Activated CD4-positive, CD25-positive, alpha-beta regulatory T cell treated with anti-CD3 and anti-CD28 coated beads, Interleukin-2, amount 50 U/mL, for 16 hours (primary cell): ENCODE measurements at regions not wholly inside any gene's neighbourhood (a gene's known extent, or its start where the extent isn't known, plus 50 kb on each side); places are given as distances from the start of the nearest gene placed in this dataset.
"Not testable (repeated sequence)": the region's sequence is repeated elsewhere in the genome, so short reads cannot be mapped to it uniquely, and the experiment has no call there.

ENCODE experiments used
- DNase-seq: peaks from one replicate; pipeline ENCODE4 v3.0.0-alpha.2; 2020; ENCODE audit warnings: low read depth, low spot score

DNA sequence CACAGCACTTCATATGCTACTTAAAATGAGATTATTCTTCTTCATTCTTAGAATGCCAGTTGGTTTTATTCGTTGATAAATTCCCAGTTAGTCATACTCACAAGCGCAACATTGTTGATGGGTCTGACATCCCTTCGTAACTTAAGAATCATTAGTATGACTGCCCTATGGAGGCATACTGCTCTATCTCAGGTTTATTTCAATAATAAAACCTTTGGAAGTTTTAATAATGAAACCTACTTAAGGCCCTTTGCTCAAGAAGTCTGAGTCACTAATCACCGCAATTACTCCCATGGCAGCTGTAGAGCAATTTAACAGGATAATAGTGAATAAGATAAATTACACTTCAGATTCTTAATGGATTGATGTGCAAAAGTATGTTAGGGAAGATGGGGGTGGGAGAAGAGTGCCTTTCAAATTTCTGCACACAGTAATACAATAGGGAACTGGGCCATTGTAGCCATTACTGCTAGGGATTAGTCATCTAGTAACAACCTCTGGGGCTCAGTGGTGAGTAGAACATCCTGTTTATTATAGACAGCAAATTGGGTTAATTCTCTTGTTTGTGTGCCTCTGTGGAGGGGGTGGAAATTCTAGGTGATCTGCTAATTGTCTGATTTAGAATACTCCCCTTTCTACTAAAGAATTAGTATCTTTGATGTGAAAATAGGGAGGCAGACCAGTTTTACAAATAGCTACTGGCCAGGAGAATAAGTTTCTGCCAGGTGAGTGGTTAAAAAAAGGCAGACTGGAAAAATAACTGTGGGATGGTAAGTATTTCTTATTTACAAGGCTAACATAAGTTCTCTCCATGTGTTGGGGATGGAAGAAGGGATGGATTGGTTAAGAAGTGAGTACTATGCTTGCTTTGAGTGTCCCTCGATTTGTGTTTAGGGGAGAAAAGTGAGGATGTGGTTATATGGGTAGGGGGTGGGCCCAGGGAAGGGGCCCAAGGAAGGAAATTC, 74.5 kb upstream of the VKORC1L1 start:
- DNase-seq = no peak

DNA sequence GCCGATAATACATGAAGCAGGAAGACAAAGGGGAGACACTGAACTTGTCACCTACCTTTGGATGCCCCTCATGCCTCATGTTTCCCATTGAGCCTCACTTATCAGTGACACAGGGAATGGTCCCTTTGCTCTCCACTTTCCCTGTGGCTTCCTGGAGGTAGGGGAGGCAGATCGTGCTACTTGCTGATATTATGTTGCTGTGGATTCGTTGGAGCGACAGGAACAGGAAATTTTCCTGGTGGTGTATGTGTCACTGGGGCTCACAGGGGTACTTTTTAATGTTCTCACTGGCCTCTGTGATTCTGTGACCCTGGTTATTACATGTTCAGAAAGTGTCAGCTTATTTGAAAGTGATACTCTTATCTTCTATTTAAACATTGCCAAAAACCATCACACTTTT, 72.7 kb upstream of the VKORC1L1 start:
- DNase-seq = not testable (repeated sequence)

DNA sequence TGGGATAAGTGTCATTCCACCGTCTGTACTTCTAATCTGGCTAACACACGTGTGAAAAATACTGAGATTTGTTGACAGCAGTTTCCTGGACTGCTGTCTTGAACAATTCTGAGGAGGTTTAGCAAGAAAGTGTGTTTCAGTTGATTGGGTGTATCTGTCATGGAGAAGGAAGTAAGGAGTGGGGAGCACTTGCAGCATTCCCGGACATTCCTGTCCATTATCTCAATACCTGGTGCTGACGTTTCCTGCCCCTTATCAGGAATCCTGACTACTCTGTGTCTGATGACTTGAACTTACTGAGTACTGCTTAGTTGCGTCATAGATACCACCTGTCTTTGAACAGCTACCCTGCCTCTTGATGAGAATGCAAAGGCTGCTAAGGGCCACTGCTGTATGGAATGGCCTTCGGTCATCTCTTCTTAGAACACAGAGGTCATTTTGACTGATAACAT, 72.0 kb upstream of the VKORC1L1 start:
- no peak for DNase-seq

DNA sequence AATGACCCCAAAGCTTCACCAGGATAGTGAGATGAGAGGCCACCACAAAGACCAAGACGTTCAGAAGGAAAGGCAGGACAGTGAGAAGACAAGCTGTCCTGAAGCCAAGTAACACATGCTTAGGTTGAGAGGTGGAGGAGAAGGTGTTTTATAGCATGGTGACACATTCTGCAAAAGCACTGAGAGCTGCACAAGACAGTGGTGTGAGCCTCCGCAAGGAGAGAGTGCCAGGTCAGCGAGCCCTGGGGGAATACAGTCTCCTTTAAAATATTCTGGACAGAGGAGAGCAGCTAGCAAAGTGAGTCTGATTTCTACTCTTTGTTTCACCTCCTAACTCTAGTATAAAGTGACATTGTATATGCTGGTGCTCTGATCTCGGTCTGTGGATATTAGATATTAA, 68.0 kb upstream of the VKORC1L1 start:
- no peak for DNase-seq

DNA sequence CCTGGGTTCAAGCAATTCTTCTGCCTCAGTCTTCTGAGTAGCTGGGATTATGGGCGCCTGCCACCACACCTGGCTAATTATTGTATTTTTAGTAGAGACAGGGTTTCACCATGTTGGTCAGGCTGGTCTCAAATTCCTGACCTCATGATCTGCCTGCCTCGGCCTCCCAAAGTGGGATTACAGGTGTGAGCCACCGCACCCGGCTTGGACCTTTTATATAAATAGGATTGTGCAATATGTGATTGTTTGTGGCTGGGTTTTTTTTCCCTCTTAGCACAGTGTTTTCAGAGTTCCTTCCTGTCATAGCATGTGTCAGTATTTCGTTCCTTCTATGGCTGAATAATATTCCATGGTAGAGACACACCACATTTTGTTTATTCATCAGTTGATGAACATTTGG, 65.8 kb upstream of the VKORC1L1 start:
- DNase-seq = not testable (repeated sequence)

DNA sequence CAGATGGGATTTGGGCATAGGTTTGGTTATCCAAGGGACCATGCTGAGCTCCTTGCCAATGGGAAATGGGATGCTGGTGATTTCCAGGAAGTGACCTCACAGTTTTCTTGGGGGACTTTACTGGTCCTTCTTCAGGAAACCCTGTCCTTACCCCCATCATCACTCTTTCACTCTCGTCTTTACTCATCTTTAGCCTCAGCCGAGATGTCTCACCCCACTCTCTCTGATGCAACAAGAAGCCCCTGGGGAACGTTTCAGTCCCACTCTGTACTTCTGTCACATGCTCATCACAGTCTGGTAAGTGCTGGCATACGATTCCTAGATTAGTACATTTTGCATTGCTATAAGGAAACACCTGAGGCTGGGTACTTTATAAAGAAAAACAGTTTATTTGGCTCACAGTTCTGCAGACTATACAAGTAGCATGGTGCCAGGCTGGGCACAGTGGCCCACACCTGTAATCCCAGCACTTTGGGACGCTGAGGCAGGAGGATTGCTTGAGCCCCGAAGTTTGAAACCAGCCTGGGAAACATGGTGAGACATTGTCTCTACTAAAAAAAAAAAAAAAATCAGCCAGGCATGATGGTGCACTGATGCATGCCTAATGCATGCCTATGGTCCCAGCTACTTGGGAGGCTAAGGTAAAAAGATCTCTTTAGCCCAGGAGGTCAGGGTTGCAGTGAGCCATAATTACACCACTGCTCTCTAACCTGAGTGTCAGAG, 63.5 kb upstream of the VKORC1L1 start:
- no peak for DNase-seq

DNA sequence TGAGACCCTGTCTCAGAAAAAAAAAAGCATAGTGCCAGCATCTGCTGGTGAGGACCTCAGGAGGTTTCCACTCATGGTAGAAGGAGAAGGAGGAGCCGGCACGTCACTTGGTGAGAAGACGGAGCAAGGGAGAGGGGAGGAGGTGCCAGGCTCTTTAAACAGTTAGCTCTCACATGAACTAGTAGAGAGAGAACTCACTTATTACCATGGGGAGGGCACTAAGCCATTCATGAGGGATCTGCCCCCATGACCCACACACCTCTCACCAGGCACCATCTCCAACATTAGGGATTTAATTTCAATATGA, 62.9 kb upstream of the VKORC1L1 start:
- no peak for DNase-seq

DNA sequence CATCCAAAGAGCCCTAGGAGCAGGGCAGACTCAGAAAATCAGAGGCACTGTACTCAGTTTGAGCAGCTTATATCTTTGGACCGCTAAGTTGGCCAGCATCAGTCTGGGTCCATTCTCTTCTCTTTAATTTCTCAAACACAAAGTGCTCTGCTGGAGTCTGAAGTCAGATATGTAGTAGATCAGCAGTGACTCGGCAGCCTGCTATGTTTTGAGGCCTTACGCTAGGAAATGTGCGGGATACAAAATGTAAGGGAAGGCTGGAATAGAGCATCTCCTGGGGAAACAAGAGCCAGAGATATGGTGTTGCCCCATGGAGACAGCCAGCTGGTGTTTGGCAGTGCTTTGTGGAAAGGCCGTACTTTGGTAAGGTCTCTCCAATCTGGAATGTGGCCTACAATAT, 60.6 kb upstream of the VKORC1L1 start:
- no peak for DNase-seq

DNA sequence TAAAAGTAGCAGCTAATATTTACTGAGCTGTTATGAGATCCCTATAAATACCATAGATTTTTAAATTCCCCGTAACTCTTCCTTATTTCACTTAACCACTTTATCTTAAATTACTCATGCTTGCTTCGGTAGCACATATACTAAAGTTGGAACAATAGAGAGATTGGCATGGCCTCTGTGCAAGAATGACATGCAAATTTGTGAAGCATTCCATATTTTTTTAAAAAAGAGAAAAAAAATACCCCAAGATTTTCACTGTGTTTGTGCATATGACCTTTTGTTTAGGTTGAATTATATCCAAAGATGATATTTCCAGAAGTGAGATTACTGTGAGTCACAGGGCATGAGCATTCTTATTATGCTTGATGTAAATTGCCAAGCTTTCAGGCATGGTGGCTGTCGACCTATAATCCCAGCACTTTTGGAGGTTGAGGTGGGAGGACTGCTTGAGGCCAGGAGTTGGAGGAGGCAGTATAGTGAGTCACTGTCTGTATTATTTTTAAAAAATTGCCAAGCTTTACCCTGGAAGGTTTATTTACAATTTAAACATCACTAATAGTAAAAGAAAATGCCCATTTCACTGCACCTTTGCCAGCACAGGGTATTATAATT, 58.2 kb upstream of the VKORC1L1 start:
- DNase-seq = not testable (repeated sequence)

DNA sequence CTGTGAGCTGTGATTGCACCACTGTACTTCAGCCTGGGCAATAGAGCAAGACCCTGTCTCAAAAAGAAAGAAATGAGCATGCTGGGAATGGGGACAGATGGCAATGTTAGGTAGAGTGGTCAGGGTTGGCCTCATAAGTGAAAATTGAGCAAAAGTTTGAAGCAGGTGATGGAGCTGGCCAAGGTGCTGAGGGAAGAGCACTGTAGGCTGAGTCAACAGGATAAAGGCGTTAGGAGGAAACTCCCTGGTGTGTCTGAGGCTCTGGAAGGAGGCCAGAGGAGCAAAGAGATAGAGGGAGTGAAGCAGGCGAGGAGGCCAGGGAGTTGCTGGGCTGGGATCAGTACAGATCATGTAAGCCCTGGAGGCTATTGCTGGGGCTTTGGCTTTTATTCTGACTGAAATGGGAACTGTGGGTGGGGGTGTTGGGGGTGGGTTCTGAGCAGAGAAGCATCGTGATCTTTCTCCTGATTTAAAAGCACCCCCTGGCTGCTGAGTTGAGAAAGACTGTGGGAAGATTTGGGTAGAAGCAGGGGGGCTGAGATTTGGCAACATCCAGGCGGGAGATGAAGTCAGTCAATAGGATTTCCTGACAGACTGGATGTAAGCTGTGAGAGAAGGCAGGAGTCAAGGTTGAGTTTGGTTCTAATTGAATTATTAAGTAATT, 52.5 kb upstream of the VKORC1L1 start:
- DNase-seq = no peak
